Epithelial cell of prostate (primary cell): ENCODE measurements at regions not wholly inside any gene's neighbourhood (a gene's known extent, or its start where the extent isn't known, plus 50 kb on each side); places are given as distances from the start of the nearest gene placed in this dataset.
A peak's percentile ranks its signal among the peaks of the same experiment; 100 is the strongest.

ENCODE experiments used
- DNase-seq: peaks from one replicate; pipeline ENCODE4 v3.0.0-alpha.2; 2011; ENCODE audit warnings: low read depth, low spot score
- H3K27ac ChIP-seq: fragments of 450-650 bp; 2 replicates; pipeline ENCODE4 v1.5.1; 2017; ENCODE audit warnings: mild to moderate bottlenecking

GRCh38 chr13:73466561-73466960 is 407.8 kb downstream of the KLF5 start:
- peak; percentile 26 for DNase-seq
- peak overlapping the region; percentile 100 for H3K27ac ChIP-seq

- peak; percentile 90 for DNase-seq
- H3K27ac ChIP-seq: peak overlapping the region; percentile 100
These were observed 406.8 kb downstream of the KLF5 start for GRCh38 chr13:73465617-73465971.

GRCh38 chr13:73464758-73465616 is 406.2 kb downstream of the KLF5 start:
- no peak for DNase-seq
- peak overlapping the region; percentile 100 for H3K27ac ChIP-seq

GRCh38 chr13:73462241-73462640 is 403.4 kb downstream of the KLF5 start:
- DNase-seq: no peak

GRCh38 chr13:73451221-73452029 is 392.6 kb downstream of the KLF5 start:
- peak; percentile 40 for DNase-seq
- peak overlapping the region; percentile 75 for H3K27ac ChIP-seq

More at GRCh38 chr13:73462241-73462640, 403.4 kb downstream of the KLF5 start:
- no peak overlapping the region for H3K27ac ChIP-seq

GRCh38 chr13:73450583-73450982 is 391.8 kb downstream of the KLF5 start:
- no peak for DNase-seq

GRCh38 chr13:73449252-73449651 is 390.4 kb downstream of the KLF5 start:
- H3K27ac ChIP-seq: peak overlapping the region; percentile 75
- DNase-seq: peak; percentile 58

More at GRCh38 chr13:73450583-73450982, 391.8 kb downstream of the KLF5 start:
- H3K27ac ChIP-seq: peak overlapping the region; percentile 75

GRCh38 chr13:73440296-73440895 is 381.6 kb downstream of the KLF5 start:
- DNase-seq: no peak
- no peak overlapping the region for H3K27ac ChIP-seq

- DNase-seq: no peak
- H3K27ac ChIP-seq: no peak overlapping the region
These were observed 375.1 kb downstream of the KLF5 start for GRCh38 chr13:73433890-73434289.

GRCh38 chr13:73433458-73433857 is 374.7 kb downstream of the KLF5 start:
- H3K27ac ChIP-seq: no peak overlapping the region
- DNase-seq: no peak

- peak; percentile 86 for DNase-seq
- peak overlapping the region; percentile 100 for H3K27ac ChIP-seq
These were observed 370.9 kb downstream of the KLF5 start for GRCh38 chr13:73429701-73430100.

- peak overlapping the region; percentile 100 for H3K27ac ChIP-seq
- peak; percentile 44 for DNase-seq
These were observed 369.9 kb downstream of the KLF5 start for GRCh38 chr13:73428706-73429105.

GRCh38 chr13:73428137-73428536 is 369.3 kb downstream of the KLF5 start:
- peak; percentile 91 for DNase-seq
- H3K27ac ChIP-seq: peak overlapping the region; percentile 100

- no peak for DNase-seq
- H3K27ac ChIP-seq: peak overlapping the region; percentile 100
These were observed 364.2 kb downstream of the KLF5 start for GRCh38 chr13:73422973-73423372.

- peak; percentile 99 for DNase-seq
These were observed 362.6 kb downstream of the KLF5 start for GRCh38 chr13:73421310-73421912.

GRCh38 chr13:73419186-73419585 is 360.4 kb downstream of the KLF5 start:
- H3K27ac ChIP-seq: peak overlapping the region; percentile 100
- no peak for DNase-seq

More at GRCh38 chr13:73421310-73421912, 362.6 kb downstream of the KLF5 start:
- peak overlapping the region; percentile 100 for H3K27ac ChIP-seq

GRCh38 chr13:73417012-73417615 is 358.3 kb downstream of the KLF5 start:
- DNase-seq: no peak
- H3K27ac ChIP-seq: peak overlapping the region; percentile 100

- no peak for DNase-seq
- H3K27ac ChIP-seq: peak overlapping the region; percentile 100
These were observed 357.3 kb downstream of the KLF5 start for GRCh38 chr13:73416093-73416492.

GRCh38 chr13:73413656-73414055 is 354.9 kb downstream of the KLF5 start:
- H3K27ac ChIP-seq: peak overlapping the region; percentile 100
- DNase-seq: no peak

GRCh38 chr13:73412933-73413332 is 354.1 kb downstream of the KLF5 start:
- H3K27ac ChIP-seq: peak overlapping the region; percentile 100
- DNase-seq: no peak
